ENCODE measurements at regions not wholly inside any gene's neighbourhood (a gene's known extent, or its start where the extent isn't known, plus 50 kb on each side); places are given as distances from the start of the nearest gene placed in this dataset.

DNA sequence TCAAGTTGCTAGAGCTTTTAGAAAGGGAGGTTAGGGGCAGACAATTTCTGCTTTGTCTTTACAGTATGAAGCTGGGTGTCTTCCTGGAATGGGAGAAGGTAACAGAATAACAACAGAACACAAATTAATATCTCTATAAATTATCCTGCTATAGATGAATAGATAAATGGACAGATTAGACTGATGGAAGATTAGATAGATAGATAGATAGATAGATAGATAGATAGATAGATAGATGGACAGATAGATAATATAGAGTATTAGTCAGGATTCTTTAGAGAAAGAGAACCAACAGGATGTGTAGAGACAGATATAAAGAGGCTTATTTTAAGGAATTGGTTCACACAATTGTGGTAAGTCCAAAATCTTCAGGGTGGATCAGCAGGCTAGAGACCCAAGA, 302.2 kb downstream of the BCL11A start:
- TF ChIP-seq, protein P1, sequence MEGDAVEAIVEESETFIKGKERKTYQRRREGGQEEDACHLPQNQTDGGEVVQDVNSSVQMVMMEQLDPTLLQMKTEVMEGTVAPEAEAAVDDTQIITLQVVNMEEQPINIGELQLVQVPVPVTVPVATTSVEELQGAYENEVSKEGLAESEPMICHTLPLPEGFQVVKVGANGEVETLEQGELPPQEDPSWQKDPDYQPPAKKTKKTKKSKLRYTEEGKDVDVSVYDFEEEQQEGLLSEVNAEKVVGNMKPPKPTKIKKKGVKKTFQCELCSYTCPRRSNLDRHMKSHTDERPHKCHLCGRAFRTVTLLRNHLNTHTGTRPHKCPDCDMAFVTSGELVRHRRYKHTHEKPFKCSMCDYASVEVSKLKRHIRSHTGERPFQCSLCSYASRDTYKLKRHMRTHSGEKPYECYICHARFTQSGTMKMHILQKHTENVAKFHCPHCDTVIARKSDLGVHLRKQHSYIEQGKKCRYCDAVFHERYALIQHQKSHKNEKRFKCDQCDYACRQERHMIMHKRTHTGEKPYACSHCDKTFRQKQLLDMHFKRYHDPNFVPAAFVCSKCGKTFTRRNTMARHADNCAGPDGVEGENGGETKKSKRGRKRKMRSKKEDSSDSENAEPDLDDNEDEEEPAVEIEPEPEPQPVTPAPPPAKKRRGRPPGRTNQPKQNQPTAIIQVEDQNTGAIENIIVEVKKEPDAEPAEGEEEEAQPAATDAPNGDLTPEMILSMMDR (IDR thresholded peaks at IDR 0.05), result no peak
- TF ChIP-seq POLR2A (IDR thresholded peaks at IDR 0.05), result no peak
- no peak for TF ChIP-seq POLR2AphosphoS5 (IDR thresholded peaks at IDR 0.05)
